GM19452 (cell line): ENCODE measurements at regions not wholly inside any gene's neighbourhood (a gene's known extent, or its start where the extent isn't known, plus 50 kb on each side); places are given as distances from the start of the nearest gene placed in this dataset.

Experiments
- ATAC-seq: cut with Tn5 transposase; IDR thresholded peaks from one replicate; pipeline ENCODE4 v1.9.1; 2021; ENCODE audit not compliant: unreplicated experiment

- no peak for ATAC-seq
Observed at GRCh38 chr3:102215166-102215565, 219.6 kb upstream of the ZPLD1 start.

- ATAC-seq = no peak
Observed at GRCh38 chr3:102223132-102223531, 211.7 kb upstream of the ZPLD1 start.

- ATAC-seq = peak; percentile 55
Observed at GRCh38 chr3:102224171-102224570, 210.6 kb upstream of the ZPLD1 start.

- ATAC-seq = no peak
Observed at GRCh38 chr3:102225005-102225404, 209.8 kb upstream of the ZPLD1 start.

GRCh38 chr3:102225407-102226132 is 209.2 kb upstream of the ZPLD1 start:
- ATAC-seq = no peak

GRCh38 chr3:102226463-102226862 is 208.4 kb upstream of the ZPLD1 start:
- ATAC-seq = no peak

GRCh38 chr3:102229062-102229655 is 205.7 kb upstream of the ZPLD1 start:
- peak; percentile 48 for ATAC-seq

- no peak for ATAC-seq
Observed at GRCh38 chr3:102230057-102230456, 204.8 kb upstream of the ZPLD1 start.

- peak; percentile 88 for ATAC-seq
Observed at GRCh38 chr3:102233881-102234280, 200.9 kb upstream of the ZPLD1 start.

- no peak for ATAC-seq
Observed at GRCh38 chr3:102235679-102236078, 199.1 kb upstream of the ZPLD1 start.

- ATAC-seq = no peak
Observed at GRCh38 chr3:102237181-102237580, 197.6 kb upstream of the ZPLD1 start.

GRCh38 chr3:102237838-102238237 is 197.0 kb upstream of the ZPLD1 start:
- no peak for ATAC-seq

GRCh38 chr3:102238362-102238761 is 196.5 kb upstream of the ZPLD1 start:
- no peak for ATAC-seq

- ATAC-seq = no peak
Observed at GRCh38 chr3:102240720-102241119, 194.1 kb upstream of the ZPLD1 start.

GRCh38 chr3:102248981-102249705 is 185.7 kb upstream of the ZPLD1 start:
- no peak for ATAC-seq

- no peak for ATAC-seq
Observed at GRCh38 chr3:102255736-102256135, 179.1 kb upstream of the ZPLD1 start.

GRCh38 chr3:102258666-102259227 is 176.1 kb upstream of the ZPLD1 start:
- no peak for ATAC-seq

- no peak for ATAC-seq
Observed at GRCh38 chr3:102259663-102260062, 175.2 kb upstream of the ZPLD1 start.

- no peak for ATAC-seq
Observed at GRCh38 chr3:102265720-102266119, 169.1 kb upstream of the ZPLD1 start.

GRCh38 chr3:102269406-102269805 is 165.4 kb upstream of the ZPLD1 start:
- no peak for ATAC-seq

GRCh38 chr3:102290241-102290640 is 144.6 kb upstream of the ZPLD1 start:
- no peak for ATAC-seq

GRCh38 chr3:102295756-102296155 is 139.1 kb upstream of the ZPLD1 start:
- no peak for ATAC-seq
